IPS-18c (cell line): ENCODE measurements at regions not wholly inside any gene's neighbourhood (a gene's known extent, or its start where the extent isn't known, plus 50 kb on each side); places are given as distances from the start of the nearest gene placed in this dataset.
"Not testable (repeated sequence)": the region's sequence is repeated elsewhere in the genome, so short reads cannot be mapped to it uniquely, and the experiment has no call there.

Source experiments
- H3K4me3 ChIP-seq: 2 replicates; pipeline ENCODE4 v1.7.0; 2013; ENCODE audit warnings: low read depth, mild to moderate bottlenecking, low read length, moderate library complexity; ENCODE audit not compliant: insufficient read depth
- H3K9me3 ChIP-seq: one replicate; pipeline ENCODE4 v1.6.1; 2013; ENCODE audit warnings: mild to moderate bottlenecking, low read length, moderate library complexity; ENCODE audit not compliant: control insufficient read depth, insufficient read depth

DNA sequence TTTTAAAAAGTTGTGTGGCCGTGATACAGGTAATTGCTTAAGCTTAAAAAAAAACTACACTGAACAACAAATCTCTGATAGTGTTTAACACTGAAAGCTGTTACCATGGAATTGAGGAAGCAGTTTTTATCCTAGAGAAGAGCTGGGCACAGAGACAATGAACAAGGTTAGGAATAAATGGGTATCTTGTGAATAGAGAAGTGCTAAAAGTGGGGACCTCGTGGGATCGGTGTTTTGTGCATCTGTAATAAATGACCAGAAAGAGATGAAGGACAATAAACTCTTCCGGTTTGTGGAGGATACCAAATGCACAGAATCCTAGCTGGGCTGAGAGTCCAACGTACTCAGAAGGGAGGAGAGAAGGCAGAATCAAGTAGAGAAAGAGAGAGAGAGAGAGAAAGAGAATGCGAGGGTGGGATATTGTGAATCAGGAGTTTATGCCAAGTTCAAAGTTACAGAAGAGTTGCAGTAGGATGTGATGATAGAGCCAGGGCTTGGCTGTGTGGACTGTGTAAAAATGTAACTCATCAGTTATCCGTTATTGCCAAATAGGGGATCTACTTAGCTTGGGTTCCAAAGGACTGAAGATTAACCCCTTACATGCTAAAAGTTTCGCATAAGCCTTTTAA, 148.9 kb downstream of the IL20RB start:
- H3K9me3 ChIP-seq: no peaks in the 10 kb centered on the region
- no peak overlapping the region for H3K4me3 ChIP-seq

DNA sequence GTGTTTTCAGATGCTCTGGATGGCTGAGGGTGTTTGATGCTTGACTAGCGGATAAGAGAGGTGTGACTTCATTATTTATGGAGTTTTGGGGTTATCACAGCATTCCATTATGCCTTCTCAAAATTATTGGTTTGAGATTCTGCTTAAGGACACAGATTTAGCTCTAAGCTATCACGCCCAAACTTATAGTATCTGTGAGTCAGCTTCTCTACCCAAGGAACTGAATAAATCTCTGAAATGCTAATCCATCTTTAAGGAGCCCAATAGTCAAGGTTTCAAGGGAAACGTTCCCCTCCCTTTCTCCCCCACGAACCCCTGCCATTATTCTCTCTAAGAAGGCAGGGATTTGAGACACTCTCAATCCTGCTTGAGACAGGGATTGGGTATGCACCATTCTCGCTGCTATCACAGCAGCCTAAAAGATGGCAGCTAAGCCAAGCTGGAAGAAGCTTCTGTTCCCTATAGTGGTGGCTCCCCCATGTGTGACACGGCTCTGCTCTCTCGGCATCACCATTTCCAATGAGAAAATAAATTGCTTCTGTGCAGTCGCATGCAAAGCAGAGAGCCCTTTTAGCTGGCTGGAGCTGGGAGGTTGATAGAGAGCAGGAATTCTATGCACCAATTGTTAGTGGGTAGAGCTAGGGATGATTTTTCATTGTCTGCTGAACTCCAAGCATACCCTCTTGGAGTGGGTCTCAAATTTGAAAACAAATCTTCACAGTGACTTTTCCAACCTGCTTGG, 151.1 kb downstream of the IL20RB start:
- Histone ChIP-seq H3K4me3 (no peak overlapping the region), H3K9me3 (no peaks in the 10 kb centered on the region)

DNA sequence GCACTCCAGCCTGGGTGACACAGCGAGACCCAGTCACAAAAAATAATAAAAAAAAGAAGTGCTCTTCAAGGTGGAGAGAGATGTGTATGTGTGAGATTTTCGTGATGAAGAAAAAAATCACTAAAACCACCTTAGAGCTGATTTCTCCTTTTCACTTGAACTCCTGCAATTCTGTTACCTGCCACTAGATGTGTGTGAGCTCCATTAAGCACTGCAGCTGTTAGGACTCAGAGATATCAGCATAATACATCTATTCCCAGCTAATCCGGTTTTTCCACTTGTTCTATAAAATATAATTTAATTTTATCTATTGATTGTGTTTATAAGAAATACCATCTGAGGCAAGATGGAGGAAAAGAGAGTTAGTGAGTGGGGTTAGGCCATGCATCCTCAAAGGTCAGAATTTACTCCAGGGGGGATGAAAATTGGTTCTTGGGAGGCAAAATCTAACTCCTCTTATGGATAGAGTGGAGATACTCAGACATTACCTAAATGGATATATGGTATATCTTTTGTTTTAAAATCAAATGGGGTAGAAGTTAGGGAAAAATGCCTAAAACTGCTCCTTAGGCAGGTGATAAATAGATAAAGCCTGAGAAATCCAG, 152.7 kb downstream of the IL20RB start:
- Histone ChIP-seq H3K9me3 (no peaks in the 10 kb centered on the region), H3K4me3 (no peak overlapping the region)

DNA sequence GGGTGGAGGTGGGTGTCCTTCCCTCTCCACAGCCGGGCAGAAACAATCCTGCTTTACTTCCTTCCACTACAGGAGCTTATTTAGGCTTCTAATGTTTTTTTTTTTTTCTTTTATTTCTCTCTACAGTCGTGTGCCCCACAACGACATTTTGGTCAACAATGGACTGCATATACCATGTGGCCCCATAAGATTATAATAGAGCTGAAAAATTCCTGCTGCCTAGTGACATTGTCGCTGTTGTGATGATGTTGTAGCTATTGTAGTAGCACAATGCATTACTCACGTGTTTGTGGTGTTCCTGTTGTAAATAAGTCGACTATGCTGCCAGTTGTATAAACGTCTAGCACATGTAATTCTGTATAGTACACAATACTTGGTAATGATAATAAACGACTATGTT, 153.7 kb downstream of the IL20RB start:
- H3K9me3 ChIP-seq: peaks cover 2% of the 10 kb centered on the region
- H3K4me3 ChIP-seq: no peak overlapping the region

DNA sequence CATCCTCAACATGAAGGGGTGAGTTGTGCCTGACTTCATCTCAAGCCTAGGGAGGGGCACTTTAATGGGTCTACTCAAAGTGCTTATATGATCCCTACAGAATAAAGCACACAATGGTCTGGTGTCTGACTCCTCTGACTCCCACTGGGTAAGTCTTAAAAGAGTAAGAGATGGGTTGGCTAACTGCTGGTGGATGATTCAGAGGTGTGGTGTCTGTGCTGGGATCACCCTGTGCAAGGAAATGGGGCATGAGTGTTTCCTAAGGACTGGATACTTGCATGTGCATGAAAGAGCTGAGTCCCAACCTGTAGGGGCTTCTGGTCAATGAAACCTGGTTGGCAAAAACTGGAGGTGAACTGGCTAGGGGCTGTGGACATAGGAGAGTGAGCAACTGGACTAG, 158.8 kb downstream of the IL20RB start:
- Histone ChIP-seq H3K9me3 (peaks cover 2% of the 10 kb centered on the region), H3K4me3 (no peak overlapping the region)

DNA sequence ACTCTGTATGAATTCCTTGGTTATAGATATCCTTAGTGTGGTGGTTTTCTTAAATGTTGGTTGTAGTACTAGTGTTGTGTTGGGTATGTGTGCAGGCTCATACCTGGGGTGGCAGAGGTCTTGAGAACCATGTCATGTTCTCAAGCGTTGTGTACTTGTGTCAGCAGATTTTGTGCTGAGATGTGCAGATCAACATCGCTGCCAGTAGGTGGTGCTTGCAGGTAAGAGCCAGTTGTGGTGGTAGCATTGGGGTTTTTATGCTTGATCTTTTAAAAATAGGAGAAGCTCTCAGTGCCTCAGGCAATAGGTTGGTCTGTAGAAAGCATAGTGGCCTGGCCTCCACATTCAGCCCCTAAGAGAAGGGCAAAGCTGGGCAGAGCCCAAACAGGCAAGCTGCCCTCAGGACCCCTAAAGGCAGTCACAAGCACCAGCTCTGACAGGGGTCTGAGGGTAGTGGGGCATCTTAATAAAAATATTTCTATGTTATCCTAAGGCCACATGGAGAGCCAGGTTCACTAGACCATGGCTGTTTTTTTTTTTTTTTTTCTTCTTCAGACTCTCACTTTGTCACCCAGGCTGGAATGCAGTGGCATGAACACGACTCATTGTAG, 164.0 kb downstream of the IL20RB start:
- H3K4me3 ChIP-seq: no peak overlapping the region

DNA sequence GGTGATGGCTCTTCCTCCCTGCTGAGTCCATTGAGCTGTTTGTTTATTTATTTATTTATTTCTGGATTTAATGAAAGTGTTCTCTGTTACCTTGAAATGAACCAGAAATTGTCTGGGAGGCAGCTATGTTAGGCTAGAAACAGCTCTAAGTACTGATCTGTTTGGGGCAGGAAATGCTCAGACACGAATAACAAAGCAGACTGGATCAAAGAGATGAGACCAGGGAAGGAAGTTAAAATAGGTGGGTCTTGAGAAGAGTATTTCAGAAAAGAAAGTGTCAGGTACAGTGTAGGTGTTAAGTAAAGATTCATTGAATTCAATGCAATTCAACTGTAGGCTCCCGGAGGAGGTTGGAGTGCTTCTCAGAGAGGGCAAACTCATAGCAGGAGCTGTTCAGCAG, 173.3 kb downstream of the IL20RB start:
- no peak overlapping the region for H3K4me3 ChIP-seq

More for the DNA sequence above, 164.0 kb downstream of the IL20RB start:
- H3K9me3 ChIP-seq: no peaks in the 10 kb centered on the region

DNA sequence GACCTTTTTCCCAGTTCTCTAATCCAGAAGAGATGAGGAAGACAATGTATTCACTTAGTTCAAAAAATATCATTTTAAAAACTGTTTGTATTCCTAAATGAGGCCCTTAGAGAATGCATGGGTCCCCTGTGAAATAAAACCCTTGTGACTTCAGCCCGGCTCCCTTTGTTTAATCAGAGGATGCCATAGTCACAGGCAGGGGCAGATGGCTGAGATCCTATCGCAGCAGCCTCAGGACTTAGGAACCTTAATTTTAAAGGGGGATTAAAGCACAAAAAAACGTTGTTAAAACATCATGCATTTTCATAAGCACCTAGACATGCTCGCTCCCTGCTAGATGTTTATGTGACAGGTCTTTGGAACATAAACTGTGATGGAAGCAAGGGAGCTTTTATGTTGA, 176.6 kb downstream of the IL20RB start:
- no peaks in the 10 kb centered on the region for H3K9me3 ChIP-seq
- H3K4me3 ChIP-seq: no peak overlapping the region

More for the DNA sequence above, 173.3 kb downstream of the IL20RB start:
- no peaks in the 10 kb centered on the region for H3K9me3 ChIP-seq

DNA sequence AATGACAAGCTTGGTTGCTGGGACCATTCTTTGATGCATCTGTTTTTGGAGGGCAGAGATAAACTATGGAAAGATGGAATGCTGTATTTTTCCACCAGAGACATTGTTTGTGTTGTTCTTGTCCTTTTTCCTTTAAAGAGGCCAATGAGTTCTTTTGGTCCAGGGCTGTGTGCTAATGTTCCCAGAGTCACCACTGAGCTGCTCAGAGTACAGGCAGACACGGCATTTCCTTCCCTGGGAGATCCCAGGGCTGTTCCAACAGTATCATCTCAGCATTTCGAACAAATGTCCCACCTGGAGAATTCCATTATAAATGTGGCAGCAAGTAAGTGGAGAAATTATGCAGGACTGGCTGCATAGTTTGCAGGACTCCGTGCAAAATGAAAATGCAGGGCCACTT, 190.6 kb downstream of the IL20RB start:
- H3K9me3 ChIP-seq: no peaks in the 10 kb centered on the region
- no peak overlapping the region for H3K4me3 ChIP-seq

DNA sequence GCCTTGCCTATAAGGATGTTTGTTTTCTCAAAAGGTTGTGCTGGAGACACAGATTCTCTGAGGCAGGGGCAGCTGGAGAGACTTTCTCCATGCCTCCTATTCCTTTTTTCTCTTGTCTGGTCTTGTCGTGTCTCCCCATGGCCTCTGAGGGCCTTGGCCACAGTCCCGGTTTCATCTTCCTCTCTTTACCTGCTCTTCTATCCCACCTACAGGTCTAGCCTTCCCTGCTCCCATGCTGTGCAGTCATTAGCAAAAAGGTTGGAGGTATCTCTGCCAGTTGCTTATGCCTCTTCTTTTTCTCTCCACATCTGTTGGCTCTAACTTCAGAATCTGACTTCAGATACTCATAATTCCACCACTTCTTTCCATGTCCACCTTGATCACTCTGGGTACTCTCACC, 191.1 kb downstream of the IL20RB start:
- no peak overlapping the region for H3K4me3 ChIP-seq

DNA sequence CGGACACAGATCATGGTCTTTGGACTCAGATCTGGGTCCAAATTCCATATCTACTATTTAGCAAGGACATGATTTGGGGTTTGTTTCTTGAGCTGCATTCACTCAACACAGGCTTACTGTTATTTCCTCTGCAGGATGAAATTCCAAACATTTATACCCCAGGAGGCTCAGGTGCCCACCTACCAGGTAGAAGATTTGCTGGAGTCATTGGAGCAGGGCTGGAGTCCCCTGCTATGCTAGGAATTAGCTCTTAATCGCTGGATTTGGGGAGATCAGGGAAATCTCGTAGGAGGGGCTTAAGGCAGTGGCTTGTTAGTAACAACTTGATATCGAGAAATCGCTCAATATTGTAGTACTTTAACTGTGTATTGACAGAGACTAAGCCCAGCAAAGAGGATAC, 193.0 kb downstream of the IL20RB start:
- Histone ChIP-seq H3K9me3 (no peaks in the 10 kb centered on the region), H3K4me3 (no peak overlapping the region)

More for the DNA sequence above, 191.1 kb downstream of the IL20RB start:
- no peaks in the 10 kb centered on the region for H3K9me3 ChIP-seq

DNA sequence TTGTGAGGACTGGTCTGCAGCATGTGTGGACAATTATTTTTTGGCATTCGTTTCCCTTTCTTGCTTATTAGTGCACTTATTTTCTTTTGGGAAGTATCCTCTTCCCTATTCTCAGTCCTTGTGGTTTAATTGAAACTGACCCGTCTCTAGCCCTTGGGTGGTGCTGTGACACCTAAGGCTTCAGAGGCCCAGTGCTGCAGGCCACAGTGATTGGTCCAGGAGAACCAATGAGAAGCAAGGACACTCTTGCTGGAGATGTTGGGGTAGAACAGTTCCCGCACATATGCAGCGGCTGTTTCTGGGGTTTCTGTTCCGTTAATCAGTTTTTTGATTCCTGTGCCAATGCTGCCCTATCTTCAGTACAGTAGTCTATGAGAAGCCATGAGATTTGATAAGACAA, 195.3 kb downstream of the IL20RB start:
- not testable (repeated sequence) for H3K4me3 ChIP-seq, H3K9me3 ChIP-seq

DNA sequence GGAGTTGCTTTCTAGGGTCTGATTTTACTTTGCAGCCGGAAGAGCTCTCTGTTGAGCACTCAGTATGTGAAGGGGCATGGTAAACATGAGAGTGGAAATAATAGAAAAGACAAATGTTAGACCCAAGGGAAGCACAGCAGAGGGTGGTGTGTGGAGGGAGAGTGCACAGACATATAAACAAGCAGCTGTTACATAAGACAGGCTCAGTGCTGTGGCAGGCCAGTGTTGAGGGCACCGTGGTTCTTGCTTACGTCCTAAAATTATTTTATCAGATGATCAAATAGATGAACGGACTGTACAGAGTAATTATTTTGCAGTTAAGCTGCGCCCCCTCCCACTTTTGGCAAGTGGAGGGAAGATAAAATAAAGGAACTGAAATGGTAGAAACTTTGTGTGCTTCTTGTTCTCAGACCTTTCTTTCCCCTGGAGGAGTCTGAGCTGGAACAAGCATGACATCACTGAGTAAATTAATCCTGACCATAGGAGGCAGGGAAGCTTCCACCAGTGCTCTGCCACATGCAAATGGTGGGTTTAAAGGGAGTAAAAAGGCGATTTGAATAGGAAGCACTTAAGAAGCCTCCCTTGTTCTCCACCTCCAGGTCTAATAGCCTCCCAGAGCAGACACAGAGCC, 205.6 kb downstream of the IL20RB start:
- Histone ChIP-seq H3K4me3 (no peak overlapping the region), H3K9me3 (no peaks in the 10 kb centered on the region)

DNA sequence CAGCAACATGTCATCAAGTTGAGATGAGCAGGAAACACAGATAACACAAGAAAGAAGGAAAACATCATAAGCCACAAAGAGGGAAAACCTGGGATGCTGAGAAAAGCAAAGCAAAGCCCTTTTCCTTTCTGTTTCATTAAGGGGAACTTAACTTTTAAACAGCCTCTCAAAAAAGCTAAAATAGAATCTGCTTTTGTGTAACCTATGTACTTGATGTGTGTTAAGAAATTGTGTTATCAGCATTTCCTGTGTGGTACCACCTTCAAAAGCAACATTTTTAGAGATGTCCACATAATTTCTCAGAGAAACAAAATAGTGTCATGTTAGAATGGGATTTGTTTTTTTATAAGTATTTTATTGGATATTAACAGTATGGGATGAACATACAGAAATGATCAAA, 206.2 kb downstream of the IL20RB start:
- Histone ChIP-seq H3K9me3 (no peaks in the 10 kb centered on the region), H3K4me3 (no peak overlapping the region)

DNA sequence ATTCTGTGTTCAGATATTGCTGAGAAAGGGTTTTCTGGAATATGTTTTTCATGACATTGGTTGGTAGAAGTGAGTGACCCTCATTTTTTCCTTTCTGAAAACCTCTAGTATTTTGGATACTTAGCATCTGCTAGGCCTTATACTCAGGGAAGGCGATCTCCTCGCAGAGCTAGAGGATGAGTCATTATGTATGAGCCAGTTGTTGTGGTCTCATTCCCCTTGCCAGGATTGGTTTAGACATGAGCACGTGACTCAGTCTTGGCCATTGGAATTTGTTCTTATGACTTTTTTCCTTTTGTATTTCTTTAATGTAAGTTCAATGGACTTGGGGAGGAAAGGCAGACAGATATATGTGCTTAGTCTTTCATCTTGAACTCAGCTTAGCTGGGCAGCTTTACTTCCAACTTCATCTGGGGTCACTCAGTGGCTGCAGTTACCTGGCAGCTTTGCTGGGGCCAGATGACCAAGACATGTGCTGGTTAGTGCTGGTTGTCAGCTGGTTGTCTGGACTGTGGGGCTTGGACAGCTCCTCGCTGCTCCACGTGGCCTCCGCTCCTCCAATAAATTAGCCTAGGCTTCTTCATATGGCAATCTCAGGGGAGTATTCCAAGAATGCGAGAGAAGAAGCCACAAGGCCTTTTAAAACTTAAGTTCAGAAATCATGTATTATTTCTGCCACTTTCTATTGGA, 207.5 kb downstream of the IL20RB start:
- H3K9me3 ChIP-seq: no peaks in the 10 kb centered on the region
- H3K4me3 ChIP-seq: no peak overlapping the region

DNA sequence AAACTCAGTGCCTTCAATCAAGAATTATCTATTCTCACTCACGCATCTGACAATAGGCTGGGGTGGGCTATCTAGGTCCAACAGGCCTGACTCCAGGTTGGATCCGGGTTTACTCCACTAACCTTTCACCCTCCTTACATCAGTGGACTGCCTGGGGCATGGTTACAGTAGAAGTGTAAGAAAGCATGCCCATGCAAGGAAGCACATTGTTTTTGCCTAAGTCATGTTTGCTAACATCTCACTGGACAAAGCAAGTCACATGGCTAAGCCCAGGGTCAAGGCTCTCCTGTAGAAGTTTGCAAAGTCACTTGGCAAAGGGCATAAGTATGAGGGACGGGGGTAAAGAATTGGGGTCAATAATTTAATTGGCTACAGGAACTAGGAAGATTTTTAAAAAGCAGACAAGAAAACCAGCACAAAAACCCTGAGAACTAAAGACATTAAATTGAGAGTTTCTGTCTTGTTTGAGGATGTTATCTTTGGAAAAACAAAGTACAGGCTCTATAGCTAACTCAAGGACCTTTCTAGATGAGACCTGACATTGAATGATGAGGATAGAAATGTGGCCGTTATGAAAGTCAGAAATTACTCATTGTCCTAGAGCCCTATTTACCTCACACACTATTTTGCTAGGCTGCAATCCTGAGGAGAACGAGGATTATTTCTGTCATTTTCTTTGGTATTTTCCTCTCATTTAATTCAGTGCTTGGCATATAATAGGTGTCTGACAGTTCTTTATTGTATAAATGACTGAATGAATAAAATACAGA, 214.2 kb downstream of the IL20RB start:
- H3K4me3 ChIP-seq: no peak overlapping the region
- H3K9me3 ChIP-seq: no peaks in the 10 kb centered on the region
